SU-DHL-6 (cell line): ENCODE measurements at regions not wholly inside any gene's neighbourhood (a gene's known extent, or its start where the extent isn't known, plus 50 kb on each side); places are given as distances from the start of the nearest gene placed in this dataset.

Source experiments
- H2AFZ ChIP-seq: fragments of 200-600 bp; sonication (generic); 2 replicates; pipeline ENCODE4 v1.6.1; 2014; ENCODE audit warnings: low read depth, mild to moderate bottlenecking, moderate library complexity, mixed read lengths, antibody characterized with exemption, low read length; ENCODE audit not compliant: severe bottlenecking
- H3F3A ChIP-seq: fragments of 200-600 bp; shearing (Covaris generic); 2 replicates; pipeline ENCODE4 v1.6.0; 2016; ENCODE audit warnings: antibody characterized with exemption, mild to moderate bottlenecking; ENCODE audit not compliant: insufficient read depth
- H3K27ac ChIP-seq: fragments of 200-600 bp; sonication (generic); 2 replicates; pipeline ENCODE4 v1.5.1; 2016; ENCODE audit warnings: low read depth, mild to moderate bottlenecking, low read length, moderate library complexity, mixed read lengths
- H3K27me3 ChIP-seq: fragments of 200-600 bp; sonication (generic), shearing (Covaris generic); 2 replicates; pipeline ENCODE4 v1.6.0; 2014; ENCODE audit warnings: mild to moderate bottlenecking, low read length
- H3K36me3 ChIP-seq: fragments of 200-600 bp; sonication (generic); 2 replicates; pipeline ENCODE4 v1.6.1; 2014; ENCODE audit warnings: mild to moderate bottlenecking, low read length, mixed read lengths
- H3K4me2 ChIP-seq: fragments of 300-600, 200-600 bp; shearing (Covaris generic), sonication (generic); 2 replicates; pipeline ENCODE4 v1.6.0; 2014; ENCODE audit warnings: low read length, low read depth, mild to moderate bottlenecking; ENCODE audit not compliant: poor library complexity, severe bottlenecking
- H3K4me3 ChIP-seq: fragments of 200-600 bp; sonication (generic); 2 replicates; pipeline ENCODE4 v1.5.1; 2014; ENCODE audit warnings: antibody characterized with exemption, low read length, mild to moderate bottlenecking, mixed read lengths; ENCODE audit not compliant: insufficient read depth, poor library complexity, severe bottlenecking
- H3K79me2 ChIP-seq: fragments of 200-600 bp; sonication (generic); 2 replicates; pipeline ENCODE4 v1.6.1; 2014; ENCODE audit warnings: mild to moderate bottlenecking, low read length, moderate library complexity; ENCODE audit not compliant: insufficient read depth
- H3K9ac ChIP-seq: fragments of 200-600 bp; sonication (generic); 2 replicates; pipeline ENCODE4 v1.7.0; 2014; ENCODE audit warnings: mild to moderate bottlenecking, low read length
- H3K9me2 ChIP-seq: fragments of 200-600 bp; sonication (generic); replicated peaks from 2 replicates; pipeline ENCODE4 v1.6.1; 2014; ENCODE audit warnings: low read length; ENCODE audit not compliant: insufficient read depth
- H3K9me3 ChIP-seq: fragments of 200-600 bp; sonication (generic); 2 replicates; pipeline ENCODE4 v1.6.1; 2014; ENCODE audit warnings: low read length, mixed read lengths; ENCODE audit not compliant: insufficient read depth
- H4K20me1 ChIP-seq: fragments of 200-600 bp; sonication (generic); 2 replicates; pipeline ENCODE4 v1.6.1; 2014; ENCODE audit warnings: low read depth, mild to moderate bottlenecking, antibody characterized with exemption, low read length, moderate library complexity, mixed read lengths
- CTCF ChIP-seq: fragments of 200-600 bp; sonication (generic); IDR thresholded peaks from one replicate; pipeline ENCODE4 v1.5.1; 2017; ENCODE audit warnings: antibody characterized with exemption, mild to moderate bottlenecking, low read length, moderate library complexity; ENCODE audit not compliant: insufficient read depth, poor library complexity, severe bottlenecking
- EZH2phosphoT487 ChIP-seq: fragments of 200-600 bp; sonication (generic), shearing (Covaris generic); conservative IDR thresholded peaks from 2 replicates; pipeline ENCODE4 v1.6.1; 2018; ENCODE audit warnings: mild to moderate bottlenecking, antibody characterized with exemption, low read length, moderate library complexity, mixed read lengths

- Histone ChIP-seq H3K4me3 (no peak overlapping the region), H4K20me1 (no peaks in the 10 kb centered on the region), H3K9ac (no peak overlapping the region), H3K27ac (no peak overlapping the region), H3K79me2 (no peaks in the 10 kb centered on the region), H3K36me3 (no peaks in the 10 kb centered on the region), H3K27me3 (no peaks in the 10 kb centered on the region), H3K4me2 (no peak overlapping the region), H3K9me3 (no peaks in the 10 kb centered on the region), H3K9me2 (no peaks in the 10 kb centered on the region; the same call in 1 of the 2 replicates), H3F3A (no peaks in the 10 kb centered on the region), H2AFZ (no peak overlapping the region)
- TF ChIP-seq EZH2phosphoT487 (no peak), CTCF (no peak)
Observed at GRCh38 chr6:1257778-1258177, 54.1 kb upstream of the FOXQ1 start.

- no peaks in the 10 kb centered on the region for H4K20me1 ChIP-seq
- no peak overlapping the region for H3K9ac ChIP-seq
- H3K4me2 ChIP-seq: no peak overlapping the region
- H3K79me2 ChIP-seq: no peaks in the 10 kb centered on the region
- H3K27ac ChIP-seq: no peak overlapping the region
- H3K9me2 ChIP-seq: no peaks in the 10 kb centered on the region; the same call in 1 of the 2 replicates
- no peak overlapping the region for H3K4me3 ChIP-seq
- no peaks in the 10 kb centered on the region for H3K9me3 ChIP-seq
- TF ChIP-seq EZH2phosphoT487 (no peak), CTCF (no peak)
- no peak overlapping the region for H2AFZ ChIP-seq
- H3F3A ChIP-seq: no peaks in the 10 kb centered on the region
- H3K27me3 ChIP-seq: no peaks in the 10 kb centered on the region
- H3K36me3 ChIP-seq: no peaks in the 10 kb centered on the region
Observed at GRCh38 chr6:1256435-1257008, 55.4 kb upstream of the FOXQ1 start.

GRCh38 chr6:1255636-1256365, 56.1 kb upstream of the FOXQ1 start:
- H3K9me3 ChIP-seq: no peaks in the 10 kb centered on the region
- no peaks in the 10 kb centered on the region for H4K20me1 ChIP-seq
- H3K4me3 ChIP-seq: no peak overlapping the region
- no peak overlapping the region for H3K27ac ChIP-seq
- H3K36me3 ChIP-seq: no peaks in the 10 kb centered on the region
- H3K4me2 ChIP-seq: no peak overlapping the region
- no peaks in the 10 kb centered on the region; the same call in 1 of the 2 replicates for H3K9me2 ChIP-seq
- no peak for TF ChIP-seq CTCF
- no peak for TF ChIP-seq EZH2phosphoT487
- H3K79me2 ChIP-seq: no peaks in the 10 kb centered on the region
- no peaks in the 10 kb centered on the region for H3K27me3 ChIP-seq
- no peaks in the 10 kb centered on the region for H3F3A ChIP-seq
- no peak overlapping the region for H2AFZ ChIP-seq
- no peak overlapping the region for H3K9ac ChIP-seq
